GM12891 (cell line): ENCODE measurements at regions not wholly inside any gene's neighbourhood (a gene's known extent, or its start where the extent isn't known, plus 50 kb on each side); places are given as distances from the start of the nearest gene placed in this dataset.

Experiments
- DNase-seq: peaks from one replicate; pipeline ENCODE4 v3.0.0; 2011; ENCODE audit warnings: low spot score; ENCODE audit not compliant: insufficient read length
- FAIRE-seq: peaks from 2 replicates; lab custom pipeline; 2011; peaks lifted over from hg19 to GRCh38; lab: Jason Lieb, UNC
- PAX5 ChIP-seq: IDR thresholded peaks from 2 replicates; pipeline ENCODE4 v1.6.1; 2011; ENCODE audit warnings: low read length, moderate library complexity, mild to moderate bottlenecking; ENCODE audit not compliant: insufficient read depth, severe bottlenecking
- POLR2A ChIP-seq: IDR thresholded peaks from 2 replicates; pipeline ENCODE4 v1.6.1; 2011; ENCODE audit warnings: low read depth, low read length, control low read depth
- POLR2AphosphoS5 ChIP-seq: IDR thresholded peaks from 2 replicates; pipeline ENCODE4 v1.6.1; 2011; ENCODE audit warnings: low read depth, low read length, control low read depth
- POU2F2 ChIP-seq: IDR thresholded peaks from 2 replicates; pipeline ENCODE4 v1.6.1; 2011; ENCODE audit warnings: low read depth, mild to moderate bottlenecking, control low read depth, low read length, moderate library complexity
- SPI1 ChIP-seq: IDR thresholded peaks from 2 replicates; pipeline ENCODE4 v1.6.1; 2011; ENCODE audit warnings: low read depth, low read length, control low read depth
- TAF1 ChIP-seq: IDR thresholded peaks from 2 replicates; pipeline ENCODE4 v1.6.1; 2011; ENCODE audit warnings: low read depth, low read length, control low read depth

DNA sequence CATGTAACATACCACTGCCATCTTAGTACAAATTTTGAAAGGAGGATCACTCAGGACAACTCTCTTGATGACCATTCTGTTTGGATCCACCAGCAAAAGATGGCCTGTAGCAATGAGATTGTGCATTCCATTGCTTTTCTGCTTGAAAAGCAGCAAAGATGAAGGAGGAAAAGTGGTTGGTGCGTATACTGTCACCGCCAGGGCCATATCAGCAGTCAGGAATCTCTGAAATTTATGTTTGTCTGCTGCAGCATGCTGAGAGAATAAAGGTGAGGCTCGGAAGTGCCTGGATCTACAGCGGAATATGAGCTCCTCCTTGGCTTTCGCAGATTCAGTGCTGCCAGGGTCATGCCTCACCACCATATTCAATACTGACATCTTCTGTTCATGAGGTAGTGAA lies 144.4 kb downstream of the GPBP1 start:
- DNase-seq, result no peak
- no peak for TF ChIP-seq PAX5
- TF ChIP-seq TAF1, result no peak
- TF ChIP-seq SPI1, result no peak
- TF ChIP-seq POLR2A, result no peak
- no peak for TF ChIP-seq POLR2AphosphoS5
- no peak for TF ChIP-seq POU2F2
- FAIRE-seq, result no peak

DNA sequence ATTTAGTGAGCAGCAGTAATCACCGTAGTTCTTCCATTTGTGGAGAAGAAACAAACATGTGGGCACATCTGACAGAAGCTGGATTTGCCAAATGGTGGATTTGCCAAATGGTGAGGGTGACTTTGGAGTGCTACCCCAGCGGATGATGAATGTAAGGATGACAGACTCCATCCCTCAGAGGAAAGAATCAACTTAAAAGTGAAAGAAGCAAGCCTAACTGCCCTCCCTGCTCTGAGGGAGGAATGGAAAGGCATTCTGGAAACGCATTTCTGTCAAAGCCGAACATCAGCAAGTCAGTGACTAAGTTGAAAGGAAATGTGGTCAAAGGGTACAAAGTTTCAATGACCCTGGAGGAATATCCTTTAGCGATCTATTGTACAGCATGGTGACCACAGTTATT lies 143.5 kb downstream of the GPBP1 start:
- no peak for FAIRE-seq
- TF ChIP-seq POLR2AphosphoS5 (no peak), POLR2A (no peak), POU2F2 (no peak), PAX5 (no peak)
- DNase-seq, result no peak

DNA sequence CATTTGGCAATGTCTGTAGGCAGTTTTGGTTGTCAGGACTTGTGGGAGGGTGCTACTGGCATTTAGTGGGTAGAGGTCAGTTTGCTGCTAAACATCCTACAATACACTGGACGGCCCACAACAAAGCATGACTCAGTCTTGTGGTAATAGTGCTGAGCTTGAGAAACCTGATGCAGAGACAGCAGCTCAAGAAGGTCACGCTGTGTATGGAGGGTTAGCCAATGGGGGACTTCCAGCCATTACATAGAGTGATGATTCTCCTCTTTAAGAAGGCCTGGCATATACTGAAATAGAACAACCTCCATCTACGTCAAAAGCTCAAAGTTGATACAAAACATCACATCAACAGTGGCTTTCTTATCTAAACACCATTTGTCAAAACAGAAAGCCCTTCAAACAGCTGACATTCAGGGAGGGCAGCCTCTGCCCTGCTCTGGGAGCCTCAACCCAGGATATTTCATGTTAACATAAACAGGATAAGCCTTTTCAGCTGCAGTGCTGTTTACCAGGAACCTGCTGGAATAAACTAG lies 143.0 kb downstream of the GPBP1 start:
- DNase-seq, result no peak
- no peak for FAIRE-seq
- TF ChIP-seq POLR2A (no peak), POU2F2 (no peak), SPI1 (no peak)

DNA sequence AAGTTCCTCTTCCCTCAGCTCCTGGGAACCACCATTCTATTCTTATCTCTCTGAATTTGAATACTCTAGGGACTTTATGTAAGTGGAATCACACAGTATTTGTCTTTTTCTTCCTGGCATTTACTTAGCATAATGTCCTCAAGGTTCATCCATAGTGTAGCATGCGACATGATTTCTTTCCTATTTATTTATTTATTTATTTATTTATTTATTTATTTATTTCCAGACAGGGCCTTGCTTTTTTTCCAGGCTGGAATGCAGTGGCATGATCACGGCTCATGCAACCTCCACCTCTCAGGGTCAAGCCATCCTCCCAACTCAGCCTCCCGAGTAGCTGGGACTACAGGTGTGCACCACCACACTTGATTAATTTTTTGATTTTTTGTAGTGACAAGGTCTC lies 142.1 kb downstream of the GPBP1 start:
- TF ChIP-seq POLR2AphosphoS5 (no peak), POU2F2 (no peak), SPI1 (no peak), PAX5 (no peak), TAF1 (no peak), POLR2A (no peak)
- FAIRE-seq, result no peak
- no peak for DNase-seq
